HCT116 (cell line): ENCODE measurements at regions not wholly inside any gene's neighbourhood (a gene's known extent, or its start where the extent isn't known, plus 50 kb on each side); places are given as distances from the start of the nearest gene placed in this dataset.

Experiments
- CTCF ChIP-seq, 3 experiments: fragments of 200-600 bp in 1 of 3; sonication (generic) in 1 of 3; IDR thresholded peaks in 2 of 3; conservative IDR thresholded peaks in 1 of 3; 2 replicates each; pipeline ENCODE4 v1.5.1; 2012 to 2017; ENCODE audit warnings: low read depth in 2 of 3, low read length in 2 of 3, antibody characterized with exemption in 1 of 3, borderline replicate concordance in 1 of 3, control low read depth in 1 of 3, mild to moderate bottlenecking in 1 of 3, mixed read lengths in 1 of 3, mixed run types in 1 of 3, moderate library complexity in 1 of 3; ENCODE audit not compliant: insufficient read depth in 1 of 3
- RAD21 ChIP-seq: IDR thresholded peaks from 2 replicates; pipeline ENCODE4 v1.6.1; 2012; ENCODE audit warnings: low read depth, mild to moderate bottlenecking
- ZBTB33 ChIP-seq: IDR thresholded peaks from 2 replicates; pipeline ENCODE4 v1.6.1; 2011; ENCODE audit warnings: mild to moderate bottlenecking, low read length, moderate library complexity; ENCODE audit not compliant: insufficient replicate concordance; ENCODE audit errors: extremely low read depth

GRCh38 chr5:39876146-39876545 is 451.4 kb upstream of the DAB2 start:
- TF ChIP-seq CTCF (IDR thresholded peaks at IDR 0.05 in 2 of 3, conservative IDR thresholded peaks at IDR 0.05 in 1 of 3; ENCODE audit: borderline replicate concordance in 1 of 3, insufficient read depth in 1 of 3, low read depth in 2 of 3, low read length in 2 of 3), result no peak
- no peak for TF ChIP-seq ZBTB33
- TF ChIP-seq RAD21, result no peak
